NCI-H146 treated with DMSO at 0.1 percent for 48 hours (cell line): ENCODE measurements at regions not wholly inside any gene's neighbourhood (a gene's known extent, or its start where the extent isn't known, plus 50 kb on each side); places are given as distances from the start of the nearest gene placed in this dataset.

Experiments used
- DNase-seq: peaks from one replicate; lab custom pipeline; 2025; ENCODE audit not compliant: unreplicated experiment; lab: John Stamatoyannopoulos, UW

DNA sequence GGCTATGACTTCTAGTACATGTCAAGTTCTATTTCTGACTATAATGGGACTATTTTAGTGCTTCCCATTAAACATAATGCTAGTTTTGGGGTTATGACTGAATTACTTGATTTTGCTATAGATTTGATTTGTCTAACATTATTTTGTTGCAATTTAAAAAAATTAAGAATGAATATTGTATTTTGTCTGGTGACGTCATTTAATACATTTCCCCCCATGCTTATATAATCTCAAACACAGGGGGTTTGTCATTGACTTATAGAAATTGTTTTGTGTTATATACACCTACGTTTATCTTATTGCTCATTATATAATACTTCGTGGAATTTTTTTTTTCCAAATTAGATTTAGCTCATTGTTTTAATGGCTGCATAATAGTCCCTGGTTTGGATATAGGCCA, 270.3 kb upstream of the VLDLR start:
- DNase-seq = no peak

DNA sequence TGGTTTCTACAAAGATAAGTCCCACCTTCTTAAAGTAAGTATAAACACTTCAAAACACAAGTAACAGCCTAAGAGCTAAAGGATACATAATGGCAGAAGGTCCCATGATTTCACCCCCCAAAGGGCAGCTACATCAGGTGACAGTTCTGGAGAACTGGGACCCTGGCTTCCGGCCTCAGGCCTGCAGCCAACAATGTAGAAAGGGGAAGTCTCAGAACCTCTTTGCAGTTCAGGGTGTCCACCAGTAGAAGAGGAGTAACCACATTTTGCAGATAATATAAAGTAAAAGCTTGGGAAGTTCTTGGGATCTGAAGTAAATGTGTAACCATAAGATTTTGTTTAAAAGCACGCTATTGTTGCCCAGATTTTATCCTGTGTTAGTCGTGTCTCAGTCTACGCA, 267.4 kb upstream of the VLDLR start:
- DNase-seq = no peak

DNA sequence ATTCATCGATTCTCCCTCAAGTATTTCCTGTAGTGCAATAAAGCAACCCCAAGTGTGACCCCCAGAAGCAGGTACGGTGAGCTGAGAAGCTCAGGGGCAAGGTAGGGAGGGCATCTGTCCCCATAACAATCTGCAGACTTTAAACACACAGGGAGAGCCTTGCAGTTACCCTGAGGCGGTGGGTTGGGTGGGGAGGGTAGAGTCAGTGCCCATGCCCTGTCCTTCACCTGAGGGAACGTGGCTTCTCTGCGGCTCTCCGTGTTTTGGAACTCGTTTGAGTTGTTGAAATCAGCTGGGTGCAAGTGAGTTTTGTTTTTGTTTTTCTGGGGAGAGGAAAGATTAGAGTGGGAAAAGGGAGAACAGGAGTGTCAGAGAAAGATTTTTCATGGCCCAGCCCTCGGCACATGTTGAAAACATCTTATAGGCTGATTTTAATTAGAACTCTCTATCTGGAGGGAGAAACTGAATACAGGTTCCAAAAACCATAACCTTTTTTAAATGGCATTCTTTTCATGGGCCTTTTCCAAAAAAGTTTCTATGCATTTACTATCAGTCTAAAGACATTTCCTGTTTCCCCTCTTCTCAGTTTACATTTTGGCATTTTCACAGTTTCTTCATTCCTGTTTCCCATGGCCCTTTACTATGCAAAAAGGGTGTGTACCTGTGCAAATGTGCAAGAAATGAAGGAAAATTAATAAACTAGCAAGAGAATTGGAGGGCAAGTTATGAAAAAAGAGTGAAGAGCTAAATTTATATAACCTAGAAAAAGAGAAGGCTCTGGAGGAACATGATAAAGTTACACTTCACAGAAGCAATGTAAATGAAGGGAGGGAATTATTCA, 266.5 kb upstream of the VLDLR start:
- no peak for DNase-seq

DNA sequence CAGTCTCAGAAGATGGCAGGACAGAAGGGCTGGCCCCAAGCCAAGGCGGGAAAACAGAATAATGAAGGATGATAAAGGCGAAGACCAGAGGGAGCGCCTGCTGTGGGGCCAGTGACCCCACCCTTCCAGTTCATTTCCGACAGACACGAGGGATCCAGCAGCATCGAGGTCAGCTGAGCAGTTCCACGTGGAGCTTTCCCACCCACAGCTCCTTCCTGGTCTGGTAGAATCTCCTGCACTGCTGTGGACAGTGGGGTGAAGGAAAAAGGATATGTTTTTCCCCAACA, 265.9 kb upstream of the VLDLR start:
- DNase-seq = no peak

DNA sequence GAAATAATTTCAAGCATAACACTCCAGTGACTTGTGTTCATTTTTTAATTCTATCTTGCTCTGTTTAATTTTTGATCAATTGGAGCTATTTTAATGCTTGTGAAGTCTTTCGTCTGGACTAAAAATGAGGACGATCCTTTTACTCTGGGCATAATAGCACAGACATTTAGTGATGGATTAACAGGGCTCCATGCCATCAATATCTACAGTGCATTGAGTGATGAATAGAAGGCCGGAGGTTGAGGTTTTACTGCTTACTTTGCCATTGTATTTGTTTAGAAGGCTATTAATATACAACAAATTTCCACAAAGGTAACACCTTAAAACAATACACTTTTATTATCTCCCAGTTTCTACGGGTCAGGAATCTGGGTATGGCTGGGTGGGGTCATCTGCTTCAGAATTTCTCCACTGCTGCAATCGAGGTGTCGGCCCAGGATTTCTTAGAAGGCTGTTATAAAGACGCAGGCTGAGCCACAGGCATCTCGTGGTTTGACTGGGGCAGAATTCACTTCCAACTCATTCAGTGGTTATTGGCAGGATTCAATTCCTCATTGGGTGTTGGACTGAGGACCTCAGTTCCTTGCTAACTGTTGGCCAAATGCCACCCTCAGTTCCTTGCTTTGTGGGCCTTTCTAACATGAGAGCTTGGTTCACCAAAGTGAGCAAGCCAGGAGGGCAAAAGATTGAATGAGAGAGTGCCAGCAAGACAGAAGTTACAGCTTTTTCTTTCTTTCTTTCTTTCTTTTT, 265.4 kb upstream of the VLDLR start:
- no peak for DNase-seq

DNA sequence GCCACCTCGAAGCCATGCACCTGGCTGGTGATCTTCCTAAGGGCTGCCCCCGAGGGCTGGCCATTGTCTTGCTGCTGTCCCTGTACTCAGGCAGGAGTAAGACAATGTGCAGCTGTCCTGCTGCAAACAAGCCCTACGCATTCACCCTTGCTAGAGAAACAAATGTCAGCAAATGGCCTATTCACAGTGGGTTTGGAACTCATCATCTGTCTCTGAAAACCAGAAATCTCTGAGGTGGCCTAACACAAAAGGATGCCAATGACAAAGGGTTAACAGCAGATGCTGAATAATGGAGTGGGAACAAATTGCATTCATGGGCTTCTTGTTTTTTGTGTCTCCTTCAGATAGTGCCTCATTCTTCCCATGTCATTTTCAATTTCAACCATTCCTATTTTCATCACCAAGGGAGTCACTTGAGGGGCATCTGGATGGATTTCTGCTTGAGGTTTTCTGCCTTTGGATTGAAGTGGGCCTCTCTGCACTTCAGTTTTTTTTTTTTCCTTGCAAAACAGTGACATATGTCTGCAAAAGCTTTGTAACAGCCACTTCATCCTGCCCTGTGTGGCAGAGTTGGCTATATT, 261.6 kb upstream of the VLDLR start:
- peak; percentile 96 for DNase-seq

DNA sequence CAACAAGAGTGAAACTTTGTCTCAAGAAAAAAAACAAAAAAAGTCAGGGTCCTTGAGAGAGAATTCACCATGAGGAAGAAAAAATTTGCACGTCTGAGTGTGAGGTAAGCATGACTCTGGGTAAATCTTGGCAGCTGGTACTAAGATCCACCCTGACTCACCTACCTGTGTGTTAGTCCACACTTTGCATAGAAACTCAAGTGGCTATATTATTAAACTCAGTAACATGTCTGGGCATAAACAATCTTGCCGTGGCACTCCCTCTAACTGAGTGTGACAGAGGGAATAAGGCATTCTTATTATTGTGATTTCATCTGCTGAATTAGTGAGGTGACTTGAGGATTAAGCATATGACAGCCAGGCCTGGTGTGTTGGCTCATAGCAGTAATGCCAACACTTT, 259.4 kb upstream of the VLDLR start:
- DNase-seq = no peak

DNA sequence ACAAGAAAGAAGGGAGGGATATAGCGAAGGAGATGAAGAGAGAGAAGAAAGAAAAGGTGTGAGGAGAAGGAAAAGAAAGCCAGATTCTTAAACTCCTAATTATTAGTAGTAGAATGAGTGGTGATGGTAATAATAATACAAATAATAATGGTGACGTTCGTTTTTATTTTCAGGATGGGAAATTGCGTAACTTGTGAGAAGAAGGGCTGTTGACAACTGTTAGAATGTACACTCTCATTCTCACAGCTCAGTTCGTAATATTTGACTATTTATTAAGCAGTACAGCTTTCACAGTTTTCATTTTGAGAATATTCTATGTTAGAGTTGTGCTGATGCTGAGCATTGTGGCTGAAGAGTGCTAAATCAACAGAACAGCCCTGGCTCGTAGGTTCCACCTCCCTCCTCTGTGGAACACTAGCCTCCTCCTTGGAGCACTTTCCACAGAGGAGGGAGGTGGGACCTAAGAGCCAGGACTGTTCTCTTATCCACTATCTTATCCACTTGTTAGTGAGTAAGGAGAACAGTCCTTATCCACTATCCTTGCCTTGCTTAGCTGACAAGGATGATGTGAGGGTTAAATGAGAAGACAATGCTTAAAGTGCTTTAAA, 258.3 kb upstream of the VLDLR start:
- no peak for DNase-seq

DNA sequence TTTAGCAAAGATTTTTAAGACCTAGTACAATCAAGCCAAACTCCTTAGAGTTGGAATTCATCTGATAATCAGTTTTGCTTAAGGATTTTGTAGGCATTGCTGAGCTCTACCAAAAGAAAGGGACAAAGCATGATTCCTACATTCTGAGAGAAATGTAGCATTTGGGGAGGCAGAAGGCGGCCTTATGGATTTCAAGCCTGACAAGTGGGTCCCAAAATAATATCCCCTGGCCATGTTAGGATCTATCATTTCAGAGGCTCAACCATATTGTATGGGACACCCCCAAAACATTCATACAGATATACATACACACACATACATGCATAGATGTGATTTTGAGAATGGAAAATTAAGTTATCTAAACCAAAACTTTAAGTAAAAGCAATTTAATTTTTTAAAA, 257.8 kb upstream of the VLDLR start:
- no peak for DNase-seq

DNA sequence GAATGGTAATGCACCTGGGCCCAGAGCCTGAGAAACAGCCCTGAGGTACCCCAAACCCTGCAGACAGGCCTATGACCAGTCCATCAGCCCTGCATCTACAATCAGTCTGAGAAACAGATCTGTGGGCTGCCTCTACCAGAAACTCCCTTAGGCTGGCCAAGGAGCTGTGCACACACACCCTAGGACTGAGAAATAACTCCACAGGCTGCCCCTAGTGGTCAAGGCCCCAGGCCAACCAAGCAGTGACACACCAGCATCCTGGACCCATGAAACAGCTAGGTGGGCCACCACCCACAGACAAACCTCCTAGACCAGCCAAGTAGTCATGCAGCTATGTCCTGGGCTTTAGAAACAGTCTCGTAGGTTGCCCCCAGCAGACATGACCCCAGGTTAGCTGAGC, 253.6 kb upstream of the VLDLR start:
- no peak for DNase-seq

DNA sequence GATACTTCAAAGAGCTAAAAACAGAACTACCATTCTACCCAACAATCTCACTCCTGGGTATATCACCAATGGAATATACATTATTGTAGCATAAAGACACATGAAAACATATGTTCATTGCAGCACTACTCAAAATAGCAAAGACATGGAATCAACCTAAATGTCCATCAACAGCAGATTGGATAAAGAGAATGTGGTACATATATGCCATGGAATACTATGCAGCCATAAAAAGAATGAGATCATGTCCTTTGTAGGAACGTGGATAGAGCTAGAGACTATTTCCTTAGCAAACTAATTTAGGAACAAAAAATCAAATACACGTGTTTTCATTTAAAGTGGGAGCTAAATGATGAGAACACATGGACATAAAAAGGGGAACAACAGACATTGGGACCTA, 247.9 kb upstream of the VLDLR start:
- no peak for DNase-seq

DNA sequence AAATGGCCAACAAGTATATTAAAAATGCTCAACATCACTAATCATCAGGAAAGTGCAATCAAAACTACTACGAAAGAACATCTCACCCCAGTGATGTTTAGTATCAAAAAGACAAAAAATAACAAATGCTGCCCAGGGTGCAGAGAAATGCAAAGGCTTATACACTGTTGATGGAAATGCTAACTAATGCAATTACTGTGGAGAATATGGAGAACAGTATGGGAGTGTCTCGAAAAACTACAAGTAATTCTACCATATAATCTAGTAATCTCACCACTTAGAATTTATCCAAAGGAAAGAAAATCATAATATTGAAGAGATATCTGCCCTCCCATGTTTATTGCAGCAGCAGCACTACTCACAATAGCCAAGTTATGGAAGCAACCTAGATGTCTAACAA, 246.5 kb upstream of the VLDLR start:
- DNase-seq = no peak

DNA sequence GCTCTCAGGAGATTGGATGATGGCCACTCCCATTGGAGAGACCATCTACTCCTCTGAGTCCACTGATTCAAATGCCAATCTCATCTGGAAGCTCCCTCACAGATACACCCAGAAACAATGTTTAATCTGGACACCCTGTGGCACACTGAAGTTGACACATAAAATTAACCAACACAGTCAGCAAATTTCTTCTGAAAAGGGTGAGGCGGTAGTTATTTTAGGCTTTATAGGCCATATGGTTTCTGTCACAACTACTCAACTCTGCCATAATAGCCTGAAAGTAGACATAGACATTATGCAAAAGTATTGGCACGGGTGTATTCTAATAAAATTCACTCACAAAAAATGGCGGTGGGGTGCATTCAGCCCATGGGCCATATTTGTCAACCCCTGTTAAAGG, 244.5 kb upstream of the VLDLR start:
- DNase-seq = no peak

DNA sequence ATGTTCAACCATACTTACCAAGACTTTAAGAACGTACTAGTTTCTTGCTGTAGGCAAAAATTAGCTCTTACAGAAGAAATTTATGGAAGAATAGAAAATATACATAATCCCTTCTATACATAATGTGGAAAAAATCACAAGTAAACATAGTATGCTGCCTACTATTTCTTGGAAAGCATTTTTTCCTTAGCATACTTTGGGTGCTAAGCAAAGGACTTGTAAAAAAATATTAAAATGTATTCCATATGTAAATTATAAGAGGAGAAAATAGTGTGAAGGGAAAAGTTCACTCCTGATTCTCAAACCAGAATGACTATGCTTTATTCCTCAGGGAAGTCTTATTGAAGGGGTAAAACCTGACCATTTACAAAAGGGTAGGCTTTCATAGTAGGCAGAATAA, 243.8 kb upstream of the VLDLR start:
- no peak for DNase-seq

DNA sequence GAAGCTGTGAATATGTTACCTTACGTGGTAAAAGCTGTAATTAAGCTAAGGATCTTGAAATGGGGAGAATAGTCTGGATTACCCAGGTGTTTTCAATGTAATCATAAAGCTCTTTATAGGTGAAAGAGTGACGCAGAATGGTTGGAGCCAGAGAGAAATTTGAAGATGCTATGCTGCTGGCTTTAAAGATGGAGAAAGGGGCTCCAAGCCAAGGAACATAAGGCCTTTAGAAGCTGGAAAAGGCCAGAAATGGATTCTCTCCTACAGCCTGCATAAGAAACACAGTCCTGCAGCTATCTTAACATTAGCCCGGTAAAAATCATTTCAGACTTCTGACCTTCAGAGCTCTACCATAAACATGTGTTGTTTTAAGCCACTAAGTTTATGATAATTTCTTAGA, 243.3 kb upstream of the VLDLR start:
- no peak for DNase-seq

DNA sequence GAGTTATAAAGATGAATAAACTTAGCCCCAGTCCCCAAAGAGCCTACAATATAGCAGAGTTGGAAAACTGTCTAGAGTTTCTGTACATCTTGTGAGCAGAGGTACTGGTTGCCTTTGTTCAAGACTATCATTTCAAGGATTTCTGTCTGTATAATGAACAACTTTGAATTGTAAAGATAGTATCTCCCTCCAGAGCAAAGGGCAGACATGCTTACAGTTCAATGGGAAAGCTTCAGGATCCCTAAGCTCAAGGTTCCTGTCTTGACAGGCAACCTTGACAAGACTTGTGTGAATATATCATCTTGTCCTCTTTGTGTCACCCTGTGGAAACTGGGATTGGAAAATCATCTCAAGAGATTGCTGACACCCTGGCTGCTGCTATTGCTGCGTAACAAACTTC, 242.8 kb upstream of the VLDLR start:
- DNase-seq = no peak

DNA sequence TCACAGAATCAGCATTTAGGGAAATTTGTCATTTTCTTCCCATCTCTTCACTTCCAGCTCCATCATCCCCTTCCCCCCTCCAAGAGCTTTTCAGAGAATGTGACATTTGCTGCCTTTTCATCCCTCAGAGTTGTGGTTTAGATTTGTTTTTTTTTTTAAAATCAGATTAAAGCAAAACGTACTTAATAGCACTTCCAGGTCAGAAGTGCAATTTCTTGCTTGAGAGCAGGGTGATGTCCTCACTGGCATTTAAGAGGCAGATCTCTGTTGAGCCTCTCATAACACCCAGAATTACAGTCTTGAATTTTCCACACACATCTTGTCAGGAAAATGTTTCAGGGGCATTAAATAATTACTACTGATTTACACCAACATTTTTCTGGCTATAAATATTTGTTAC, 236.8 kb upstream of the VLDLR start:
- DNase-seq = no peak

DNA sequence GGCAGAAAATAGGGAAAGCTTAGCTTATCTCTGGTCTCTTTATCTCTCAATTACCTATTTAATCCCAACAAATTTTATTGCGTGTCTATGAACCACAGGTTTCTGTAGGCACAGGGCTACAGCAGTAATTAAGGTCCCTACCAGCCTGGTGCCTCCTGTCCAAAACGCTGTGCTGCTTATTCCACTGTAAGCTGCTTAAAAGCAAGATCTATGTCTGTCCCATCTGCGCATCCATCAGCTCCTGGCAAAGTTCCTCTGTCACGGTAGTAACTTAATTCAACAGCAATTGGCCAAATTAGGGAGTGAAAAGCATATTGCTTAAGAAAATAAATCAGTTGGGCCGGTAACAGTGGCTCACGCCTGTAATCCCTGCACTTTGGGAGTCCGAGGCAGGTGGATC, 235.8 kb upstream of the VLDLR start:
- DNase-seq = no peak

DNA sequence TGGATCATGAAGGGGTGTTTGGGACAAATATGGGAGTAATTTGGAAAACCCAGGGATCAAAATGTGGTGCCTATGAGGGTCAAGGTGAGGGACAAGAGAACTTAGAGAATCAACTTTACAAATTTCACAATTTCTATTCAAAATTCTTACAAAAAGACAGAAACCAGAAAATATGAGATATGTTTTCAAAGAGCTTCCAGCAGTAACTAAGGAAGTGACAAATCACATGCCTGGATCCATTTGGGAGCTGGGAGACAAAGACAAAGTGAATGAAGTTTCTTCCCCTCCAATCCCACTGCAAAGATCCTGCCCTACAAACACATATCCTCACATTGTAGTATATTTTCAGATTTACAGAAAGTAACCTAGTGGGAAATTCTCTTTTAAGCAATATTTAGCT, 235.0 kb upstream of the VLDLR start:
- DNase-seq = no peak

DNA sequence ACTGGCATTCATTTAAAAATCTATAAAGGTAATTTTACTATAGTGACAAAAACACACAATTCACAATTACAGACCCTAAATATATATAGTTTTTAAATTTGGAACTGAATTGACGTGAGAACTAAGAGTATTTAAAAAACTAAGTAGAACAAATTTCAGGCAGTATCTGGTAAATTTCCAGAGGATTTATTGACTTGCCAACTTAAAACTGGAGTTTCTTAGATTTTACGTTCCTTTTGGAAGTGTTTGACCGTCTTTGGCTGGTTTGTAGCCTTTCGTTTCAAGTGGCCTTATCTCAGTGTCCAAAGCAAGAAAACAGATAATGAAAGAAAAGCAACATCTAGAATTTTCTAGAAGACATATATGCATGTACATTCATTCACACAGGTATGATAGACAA, 234.4 kb upstream of the VLDLR start:
- DNase-seq = no peak

DNA sequence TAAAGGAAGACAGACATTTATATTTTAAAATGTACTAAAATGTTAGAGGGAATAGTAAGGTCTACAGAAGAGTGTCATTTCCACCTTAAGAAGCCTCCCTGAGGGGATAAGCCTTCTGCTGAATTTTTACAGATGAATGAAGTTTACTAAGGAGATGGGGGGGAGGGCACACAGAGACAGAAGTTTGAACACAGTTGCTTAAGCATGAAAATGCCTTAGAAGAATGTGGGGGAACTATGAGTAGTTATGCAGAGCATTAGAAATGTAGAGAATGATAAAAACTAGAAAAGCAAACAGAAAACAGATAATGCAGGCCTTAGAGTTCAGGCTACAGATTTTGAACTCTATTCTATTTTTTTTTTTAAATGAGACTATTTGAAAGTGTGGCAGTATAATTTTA, 232.2 kb upstream of the VLDLR start:
- no peak for DNase-seq

DNA sequence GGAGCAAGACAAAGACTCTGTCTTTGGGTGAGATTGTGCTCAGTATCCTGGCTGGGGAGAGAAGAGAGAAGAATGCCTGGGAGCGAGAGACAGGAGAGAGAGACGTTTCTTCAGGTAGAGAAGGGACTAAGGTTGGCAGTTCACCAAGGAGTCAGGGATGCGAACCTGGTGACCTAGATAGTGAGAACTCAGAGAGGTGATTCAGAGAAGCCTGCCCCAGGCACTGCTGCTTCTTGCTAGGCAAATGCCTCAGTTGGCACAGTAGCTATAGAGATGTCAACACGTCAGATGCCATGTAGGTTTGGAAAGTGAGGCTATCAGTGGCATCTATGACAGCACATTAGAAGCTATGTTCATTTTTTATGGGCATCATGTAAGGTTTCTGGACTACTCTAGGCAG, 231.6 kb upstream of the VLDLR start:
- DNase-seq = no peak
